ENCODE measurements at regions not wholly inside any gene's neighbourhood (a gene's known extent, or its start where the extent isn't known, plus 50 kb on each side); places are given as distances from the start of the nearest gene placed in this dataset.

DNA sequence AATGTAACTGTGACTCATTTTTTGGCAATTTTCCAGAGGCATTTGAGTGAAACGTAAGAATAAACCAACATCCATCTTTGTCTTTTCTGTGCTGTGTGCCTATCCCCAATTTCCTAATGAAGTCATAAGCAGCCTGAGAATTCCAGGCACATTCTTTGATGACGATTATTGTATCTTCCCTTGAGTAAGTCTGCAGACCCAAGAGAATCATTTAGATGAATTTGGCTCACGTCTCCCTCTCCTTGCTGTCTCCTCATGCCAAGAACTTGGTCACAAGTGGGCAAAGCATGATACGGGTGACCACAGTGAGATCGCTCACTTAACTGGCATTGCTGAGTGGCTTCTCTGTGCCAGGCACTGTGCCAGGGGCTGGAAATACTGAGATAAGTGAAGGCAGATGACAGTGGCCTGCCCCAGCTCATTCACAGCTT, 384.5 kb upstream of the IL12A start:
- DNase-seq = no peak
- intact Hi-C loops (cut with DNase I) = no loop called here
- H3K4me1 ChIP-seq = no peaks in the 10 kb centered on the region
- no peak overlapping the region for H3K4me3 ChIP-seq
- H3K36me3 ChIP-seq = no peaks in the 10 kb centered on the region
- H3K27me3 ChIP-seq = no peaks in the 10 kb centered on the region
- peaks cover 0 to 21% (median 14%) of the 10 kb centered on the region in 3 donors for H3K9me3 ChIP-seq
- no peak for TF ChIP-seq POLR2A (IDR thresholded peaks at IDR 0.05)
- TF ChIP-seq, protein P1, sequence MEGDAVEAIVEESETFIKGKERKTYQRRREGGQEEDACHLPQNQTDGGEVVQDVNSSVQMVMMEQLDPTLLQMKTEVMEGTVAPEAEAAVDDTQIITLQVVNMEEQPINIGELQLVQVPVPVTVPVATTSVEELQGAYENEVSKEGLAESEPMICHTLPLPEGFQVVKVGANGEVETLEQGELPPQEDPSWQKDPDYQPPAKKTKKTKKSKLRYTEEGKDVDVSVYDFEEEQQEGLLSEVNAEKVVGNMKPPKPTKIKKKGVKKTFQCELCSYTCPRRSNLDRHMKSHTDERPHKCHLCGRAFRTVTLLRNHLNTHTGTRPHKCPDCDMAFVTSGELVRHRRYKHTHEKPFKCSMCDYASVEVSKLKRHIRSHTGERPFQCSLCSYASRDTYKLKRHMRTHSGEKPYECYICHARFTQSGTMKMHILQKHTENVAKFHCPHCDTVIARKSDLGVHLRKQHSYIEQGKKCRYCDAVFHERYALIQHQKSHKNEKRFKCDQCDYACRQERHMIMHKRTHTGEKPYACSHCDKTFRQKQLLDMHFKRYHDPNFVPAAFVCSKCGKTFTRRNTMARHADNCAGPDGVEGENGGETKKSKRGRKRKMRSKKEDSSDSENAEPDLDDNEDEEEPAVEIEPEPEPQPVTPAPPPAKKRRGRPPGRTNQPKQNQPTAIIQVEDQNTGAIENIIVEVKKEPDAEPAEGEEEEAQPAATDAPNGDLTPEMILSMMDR (IDR thresholded peaks at IDR 0.05) = no peak
- WGBS, 2 donors = 29 to 52% methylated on average over 5 of the region's 5 CpGs
- no peak overlapping the region for H3K27ac ChIP-seq

DNA sequence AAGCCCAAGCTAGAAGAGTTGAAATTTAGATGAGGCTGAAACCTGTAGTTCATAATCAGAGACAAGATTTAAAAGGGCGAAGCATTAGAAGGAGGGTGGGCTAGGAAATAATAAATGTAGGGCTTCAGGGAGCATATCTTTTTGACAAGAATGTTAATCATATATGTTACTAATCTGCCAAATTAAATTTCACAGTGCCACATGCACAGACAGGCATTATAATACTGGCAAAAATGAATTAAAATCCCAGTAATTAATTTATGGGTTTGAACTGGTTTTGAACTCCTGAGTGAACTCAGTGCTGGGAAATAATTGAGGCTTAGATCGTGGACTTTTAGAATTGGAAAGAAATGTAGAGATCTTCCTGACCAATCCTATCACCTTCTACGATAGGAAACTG, 383.5 kb upstream of the IL12A start:
- no peaks in the 10 kb centered on the region for H3K36me3 ChIP-seq
- H3K27me3 ChIP-seq = no peaks in the 10 kb centered on the region
- H3K4me1 ChIP-seq = no peaks in the 10 kb centered on the region
- intact Hi-C loops (cut with DNase I) = no loop called here
- H3K9me3 ChIP-seq = peaks cover 0 to 12% (median 5%) of the 10 kb centered on the region in 3 donors
- TF ChIP-seq, protein P1 (IDR thresholded peaks at IDR 0.05) = no peak
- TF ChIP-seq POLR2A (IDR thresholded peaks at IDR 0.05) = no peak
- no peak overlapping the region for H3K4me3 ChIP-seq
- no peak for DNase-seq
- WGBS, 2 donors = 70 to 73% methylated on average over 3 of the region's 3 CpGs
- H3K27ac ChIP-seq = no peak overlapping the region

DNA sequence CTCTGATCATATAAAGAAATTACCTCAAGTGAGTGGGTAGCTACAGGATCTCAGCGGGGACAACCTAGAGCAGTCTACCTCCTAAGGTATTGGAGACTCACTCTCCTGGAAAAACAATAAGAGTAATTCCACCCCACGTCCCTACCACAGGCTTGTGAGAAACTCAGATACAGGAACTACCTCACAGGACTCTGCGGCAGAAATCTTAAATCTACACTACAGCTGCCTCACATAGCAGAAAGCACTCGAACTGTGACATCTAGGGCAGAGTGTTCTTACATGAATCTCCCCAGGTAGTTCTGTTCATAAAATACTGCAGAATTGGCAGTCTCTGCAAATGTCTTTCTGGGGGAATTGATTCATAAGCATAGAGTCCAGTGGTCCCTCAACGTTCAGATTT, 382.9 kb upstream of the IL12A start:
- TF ChIP-seq, protein P1 (IDR thresholded peaks at IDR 0.05) = no peak
- no peak for TF ChIP-seq POLR2A (IDR thresholded peaks at IDR 0.05)
- Histone ChIP-seq H3K27ac (no peak overlapping the region), H3K9me3 (peaks cover 0 to 6% (median 4%) of the 10 kb centered on the region in 3 donors), H3K27me3 (no peaks in the 10 kb centered on the region), H3K4me1 (no peaks in the 10 kb centered on the region), H3K4me3 (no peak overlapping the region), H3K36me3 (no peaks in the 10 kb centered on the region)
- intact Hi-C loops (cut with DNase I) = no loop called here
- 73 to 84% methylated on average over 5 of the region's 5 CpGs for WGBS, 2 donors
- no peak for DNase-seq

DNA sequence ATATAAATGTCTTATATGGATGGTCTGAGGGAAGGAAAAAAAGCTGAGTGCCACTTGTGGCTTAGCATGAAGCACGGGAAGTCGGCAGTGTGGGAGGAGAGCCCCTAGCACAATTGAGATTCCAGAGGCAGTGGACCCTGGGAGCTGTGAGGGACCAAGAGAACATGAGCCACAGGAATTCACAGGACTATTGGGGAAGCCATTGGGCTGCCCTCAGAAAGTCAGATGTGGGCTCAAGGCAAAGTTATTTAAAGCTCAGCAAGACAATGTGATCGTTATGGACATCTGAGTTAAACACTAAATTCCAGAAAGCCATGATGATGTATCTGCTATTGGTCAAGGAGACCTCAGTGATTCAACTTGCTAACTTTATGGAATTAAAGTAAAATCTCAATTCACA, 380.8 kb upstream of the IL12A start:
- TF ChIP-seq POLR2A (IDR thresholded peaks at IDR 0.05) = no peak
- TF ChIP-seq, protein P1 (IDR thresholded peaks at IDR 0.05) = no peak
- intact Hi-C loops (cut with DNase I) = no loop called here
- WGBS, 2 donors = 71 to 76% methylated on average over 3 of the region's 3 CpGs

DNA sequence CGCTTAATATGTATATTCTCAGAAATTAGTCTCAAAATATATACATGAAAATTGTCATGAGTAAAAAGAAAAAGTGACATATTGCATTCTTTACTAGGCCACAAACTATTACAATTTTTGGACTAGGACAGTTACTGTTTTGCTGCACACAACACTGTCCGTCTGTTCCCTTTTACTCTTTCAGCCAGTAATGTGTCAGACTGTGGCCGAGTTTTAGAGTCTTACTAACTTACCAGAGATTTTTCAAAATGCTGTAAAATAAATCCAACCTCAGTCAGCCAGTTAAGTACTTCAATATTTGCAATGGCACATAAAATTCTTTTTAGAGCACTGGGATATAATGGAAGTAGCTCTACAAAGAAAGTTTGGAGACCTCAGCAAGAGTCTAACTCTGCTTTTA, 380.3 kb upstream of the IL12A start:
- Histone ChIP-seq H3K4me3 (no peak overlapping the region), H3K9me3 (no peaks in the 10 kb centered on the region), H3K27me3 (no peaks in the 10 kb centered on the region), H3K4me1 (no peaks in the 10 kb centered on the region), H3K36me3 (no peaks in the 10 kb centered on the region), H3K27ac (no peak overlapping the region)
- TF ChIP-seq POLR2A (IDR thresholded peaks at IDR 0.05) = no peak
- TF ChIP-seq, protein P1 (IDR thresholded peaks at IDR 0.05) = no peak
- 65 to 77% methylated on average over 3 of the region's 3 CpGs for WGBS, 2 donors
- DNase-seq = no peak
- intact Hi-C loops (cut with DNase I) = no loop called here

More for the DNA sequence above, 380.8 kb upstream of the IL12A start:
- no peak for DNase-seq
- H3K4me1 ChIP-seq = no peaks in the 10 kb centered on the region
- H3K27ac ChIP-seq = no peak overlapping the region
- H3K27me3 ChIP-seq = no peaks in the 10 kb centered on the region
- no peaks in the 10 kb centered on the region for H3K36me3 ChIP-seq
- H3K4me3 ChIP-seq = no peak overlapping the region
- H3K9me3 ChIP-seq = no peaks in the 10 kb centered on the region
